Heart left ventricle (tissue), 16 donors: ENCODE measurements at regions not wholly inside any gene's neighbourhood (a gene's known extent, or its start where the extent isn't known, plus 50 kb on each side); places are given as distances from the start of the nearest gene placed in this dataset.

Experiments
- ATAC-seq, 4 donors: fragments of 200-7000 bp; cut with Tn5 transposase; one replicate each; pipeline ENCODE4 v1.9.1; 2020 to 2022; ENCODE audit warnings: moderate library complexity in 4 of 4, mild to moderate bottlenecking in 3 of 4, moderate number of reproducible peaks in 1 of 4
- DNase-seq, 5 donors: peaks; one replicate each; pipeline ENCODE4 v3.0.0-alpha.2; 2020
- H3K27ac ChIP-seq, 12 donors: fragments of 200-600 bp; sonication (generic) in 4 of 12; one replicate each; pipeline versions ENCODE4 v1.5.0 to v1.8.0; 2016 to 2022; ENCODE audit warnings: mild to moderate bottlenecking in 2 of 12
- H3K27me3 ChIP-seq, 9 donors: fragments of 200-600 bp; sonication (generic) in 2 of 9; one replicate each; pipeline versions ENCODE4 v1.5.1 to v1.8.0; 2016 to 2022; ENCODE audit warnings: mild to moderate bottlenecking in 3 of 9
- H3K36me3 ChIP-seq, 9 donors: fragments of 200-600 bp; sonication (generic) in 2 of 9; one replicate each; pipeline versions ENCODE4 v1.5.0 to v1.8.0; 2018 to 2022; ENCODE audit warnings: mild to moderate bottlenecking in 2 of 9
- H3K4me1 ChIP-seq, 12 donors: fragments of 200-600 bp; sonication (generic) in 4 of 12; one replicate each; pipeline versions ENCODE4 v1.5.0 to v1.8.0; 2016 to 2022; ENCODE audit warnings: mild to moderate bottlenecking in 3 of 12
- H3K4me3 ChIP-seq, 12 donors: fragments of 200-600 bp; sonication (generic) in 4 of 12; one replicate each; pipeline versions ENCODE4 v1.5.0 to v1.8.0; 2017 to 2022; ENCODE audit warnings: mild to moderate bottlenecking in 9 of 12, moderate library complexity in 4 of 12
- H3K9me3 ChIP-seq, 12 donors: fragments of 200-600 bp; sonication (generic) in 4 of 12; one replicate each; pipeline versions ENCODE4 v1.5.0 to v1.8.0; 2016 to 2022; ENCODE audit warnings: mild to moderate bottlenecking in 1 of 12
- POLR2A ChIP-seq, 2 donors: fragments of 450-650 bp; IDR thresholded peaks; one replicate each; pipeline ENCODE4 v1.6.1; 2017; ENCODE audit warnings: antibody characterized with exemption in 2 of 2, mild to moderate bottlenecking in 2 of 2, moderate library complexity in 2 of 2
- WGBS, 4 donors: extraction: QIAGEN DNeasy Blood & Tissue Kit in 2 of 4; methylation state at CpG; one replicate each; pipeline versions ENCODE4 v1.1.5 to v1.1.7; 2013 to 2018; 5-methylcytosine and 5-hydroxymethylcytosine counted together
- intact Hi-C, 10 donors: fragments of 100-400 bp; cut with DNase I; formaldehyde crosslinking; loops; one replicate each; pipeline versions ENCODE4 v1.11.1 to v1.14.2; 2022
- TF ChIP-seq, protein P1 (sequence below), 12 donors: fragments of 200-600 bp; sonication (generic) in 4 of 12; IDR thresholded peaks; one replicate each; pipeline versions ENCODE4 v1.5.0 to v1.8.0; 2018 to 2022; ENCODE audit warnings: antibody characterized with exemption in 12 of 12, mild to moderate bottlenecking in 5 of 12
- donor health status: ischemic (EF 13 %, LVEDD 7.1; RV severe dilation, severe dysfunction).
- donor health status: healthy with polysubstance abuse.
- donor health status: DM: no; HTN: yes; CAD: no.
- donor health status: DM: no; HTN: no; CAD: no.
- donor health status: ischemic (EF 25% LVEDD 6.9; RV normal size, moderate dysfunction).
- donor health status: ischemic (EF 25% LVEDD 5.7; RV mildly dilated, moderate dysfunction).
- donor health status: healthy.
- donor health status: DM: yes; HTN: yes; CAD: no.
- donor health status: ischemic (EF 35%, LVEDD 5.7; RV mildly dilated, moderate dysfunction).
- donor health status: nonischemic (EF 11% LVEDD 7.7; RV severe dilation, severe dysfunction).
- donor health status: DM: yes; HTN: yes; CAD: no.
- donor health status: PGD.
- donor health status: ischemic (EF 29% LVEDD 5.4; RV normal size, mild dysfunction).
- donor health status: nonischemic (EF 23%, LVEDD 6.1; RV moderate dilation, normal function).

GRCh38 chr7:111676167-111676566, 113.9 kb upstream of the IMMP2L start:
- no peak overlapping the region for H3K27ac ChIP-seq
- no peaks in the 10 kb centered on the region for H3K4me1 ChIP-seq
- no peak overlapping the region for H3K4me3 ChIP-seq
- ATAC-seq: no peak
- peaks cover 0 to 7% (median 0%) of the 10 kb centered on the region in 9 donors for H3K27me3 ChIP-seq
- H3K9me3 ChIP-seq: no peaks in the 10 kb centered on the region
- intact Hi-C loops: no loop called here
- TF ChIP-seq POLR2A (IDR thresholded peaks at IDR 0.05): no peak
- TF ChIP-seq, protein P1, sequence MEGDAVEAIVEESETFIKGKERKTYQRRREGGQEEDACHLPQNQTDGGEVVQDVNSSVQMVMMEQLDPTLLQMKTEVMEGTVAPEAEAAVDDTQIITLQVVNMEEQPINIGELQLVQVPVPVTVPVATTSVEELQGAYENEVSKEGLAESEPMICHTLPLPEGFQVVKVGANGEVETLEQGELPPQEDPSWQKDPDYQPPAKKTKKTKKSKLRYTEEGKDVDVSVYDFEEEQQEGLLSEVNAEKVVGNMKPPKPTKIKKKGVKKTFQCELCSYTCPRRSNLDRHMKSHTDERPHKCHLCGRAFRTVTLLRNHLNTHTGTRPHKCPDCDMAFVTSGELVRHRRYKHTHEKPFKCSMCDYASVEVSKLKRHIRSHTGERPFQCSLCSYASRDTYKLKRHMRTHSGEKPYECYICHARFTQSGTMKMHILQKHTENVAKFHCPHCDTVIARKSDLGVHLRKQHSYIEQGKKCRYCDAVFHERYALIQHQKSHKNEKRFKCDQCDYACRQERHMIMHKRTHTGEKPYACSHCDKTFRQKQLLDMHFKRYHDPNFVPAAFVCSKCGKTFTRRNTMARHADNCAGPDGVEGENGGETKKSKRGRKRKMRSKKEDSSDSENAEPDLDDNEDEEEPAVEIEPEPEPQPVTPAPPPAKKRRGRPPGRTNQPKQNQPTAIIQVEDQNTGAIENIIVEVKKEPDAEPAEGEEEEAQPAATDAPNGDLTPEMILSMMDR (IDR thresholded peaks at IDR 0.05): no peak
- no peak for DNase-seq
- H3K36me3 ChIP-seq: no peaks in the 10 kb centered on the region

- no peak for TF ChIP-seq POLR2A (IDR thresholded peaks at IDR 0.05)
- TF ChIP-seq, protein P1 (IDR thresholded peaks at IDR 0.05): no peak
- Histone ChIP-seq H3K36me3 (no peaks in the 10 kb centered on the region), H3K4me3 (no peak overlapping the region), H3K9me3 (no peaks in the 10 kb centered on the region), H3K4me1 (no peaks in the 10 kb centered on the region), H3K27me3 (peaks cover 0 to 7% (median 0%) of the 10 kb centered on the region in 9 donors), H3K27ac (no peak overlapping the region)
- intact Hi-C loops: no loop called here
- WGBS, 4 donors: 72 to 84% (median 80%) methylated on average over 6 of the region's 6 CpGs
- ATAC-seq (no peak), DNase-seq (no peak)
Observed at GRCh38 chr7:111672901-111673300, 110.6 kb upstream of the IMMP2L start.

GRCh38 chr7:111671927-111672326, 109.6 kb upstream of the IMMP2L start:
- H3K36me3 ChIP-seq: no peaks in the 10 kb centered on the region
- no peaks in the 10 kb centered on the region for H3K9me3 ChIP-seq
- 81 to 85% (median 84%) methylated on average over 2 of the region's 2 CpGs for WGBS, 4 donors
- H3K27me3 ChIP-seq: peaks cover 0 to 7% (median 0%) of the 10 kb centered on the region in 9 donors
- H3K27ac ChIP-seq: no peak overlapping the region
- ATAC-seq (no peak), DNase-seq (no peak)
- TF ChIP-seq, protein P1 (IDR thresholded peaks at IDR 0.05): no peak
- no peak for TF ChIP-seq POLR2A (IDR thresholded peaks at IDR 0.05)
- intact Hi-C loops: no loop called here
- no peak overlapping the region for H3K4me3 ChIP-seq
- H3K4me1 ChIP-seq: no peaks in the 10 kb centered on the region

- no peak overlapping the region for H3K27ac ChIP-seq
- no peaks in the 10 kb centered on the region for H3K9me3 ChIP-seq
- no peak for TF ChIP-seq POLR2A (IDR thresholded peaks at IDR 0.05)
- TF ChIP-seq, protein P1 (IDR thresholded peaks at IDR 0.05): no peak
- no peaks in the 10 kb centered on the region for H3K4me1 ChIP-seq
- no peak overlapping the region for H3K4me3 ChIP-seq
- peaks cover 0 to 6% (median 0%) of the 10 kb centered on the region in 9 donors for H3K27me3 ChIP-seq
- intact Hi-C loops: no loop called here
- H3K36me3 ChIP-seq: no peaks in the 10 kb centered on the region
- DNase-seq (no peak), ATAC-seq (no peak)
- 60 to 78% (median 69%) methylated on average over 9 of the region's 9 CpGs for WGBS, 4 donors
Observed at GRCh38 chr7:111668711-111669110, 106.4 kb upstream of the IMMP2L start.
